ENCODE measurements at regions not wholly inside any gene's neighbourhood (a gene's known extent, or its start where the extent isn't known, plus 50 kb on each side); places are given as distances from the start of the nearest gene placed in this dataset.
A peak's percentile ranks its signal among the peaks of the same experiment; 100 is the strongest.

- no peak for DNase-seq
Observed at GRCh38 chr15:94002041-94002440, 229.3 kb upstream of the MCTP2 start.

- DNase-seq = no peak
Observed at GRCh38 chr15:94001255-94001801, 230.0 kb upstream of the MCTP2 start.

GRCh38 chr15:94000606-94001005 lies 230.8 kb upstream of the MCTP2 start:
- no peak for DNase-seq

GRCh38 chr15:93997071-93997658 lies 234.2 kb upstream of the MCTP2 start:
- DNase-seq = peak; percentile 1 to 25

GRCh38 chr15:93989440-93989998 lies 241.8 kb upstream of the MCTP2 start:
- DNase-seq = no peak

GRCh38 chr15:93987068-93987467 lies 244.3 kb upstream of the MCTP2 start:
- no peak for DNase-seq

- no peak for DNase-seq
Observed at GRCh38 chr15:93986400-93986984, 244.9 kb upstream of the MCTP2 start.

GRCh38 chr15:93985925-93986324 lies 245.4 kb upstream of the MCTP2 start:
- DNase-seq = no peak

- no peak for DNase-seq
Observed at GRCh38 chr15:93985176-93985575, 246.2 kb upstream of the MCTP2 start.

GRCh38 chr15:93983526-93983925 lies 247.8 kb upstream of the MCTP2 start:
- DNase-seq = no peak

GRCh38 chr15:93982226-93982727 lies 249.1 kb upstream of the MCTP2 start:
- DNase-seq = no peak

GRCh38 chr15:93981706-93982105 lies 249.7 kb upstream of the MCTP2 start:
- no peak for DNase-seq

- no peak for DNase-seq
Observed at GRCh38 chr15:93980261-93980911, 251.0 kb upstream of the MCTP2 start.

- DNase-seq = peak; percentile 4 to 36
Observed at GRCh38 chr15:93974804-93975481, 256.4 kb upstream of the MCTP2 start.

GRCh38 chr15:93973287-93973686 lies 258.1 kb upstream of the MCTP2 start:
- DNase-seq = no peak

- no peak for DNase-seq
Observed at GRCh38 chr15:93968773-93969172, 262.6 kb upstream of the MCTP2 start.

- no peak for DNase-seq
Observed at GRCh38 chr15:93965304-93965908, 266.0 kb upstream of the MCTP2 start.

- no peak for DNase-seq
Observed at GRCh38 chr15:93954985-93955571, 276.3 kb upstream of the MCTP2 start.

- DNase-seq = no peak
Observed at GRCh38 chr15:93948726-93949125, 282.6 kb upstream of the MCTP2 start.

GRCh38 chr15:93943586-93943985 lies 287.8 kb upstream of the MCTP2 start:
- no peak for DNase-seq

GRCh38 chr15:93942269-93942694 lies 289.1 kb upstream of the MCTP2 start:
- DNase-seq = no peak

- no peak for DNase-seq
Observed at GRCh38 chr15:93941697-93942096, 289.7 kb upstream of the MCTP2 start.
